ENCODE measurements at regions not wholly inside any gene's neighbourhood (a gene's known extent, or its start where the extent isn't known, plus 50 kb on each side); places are given as distances from the start of the nearest gene placed in this dataset.

DNA sequence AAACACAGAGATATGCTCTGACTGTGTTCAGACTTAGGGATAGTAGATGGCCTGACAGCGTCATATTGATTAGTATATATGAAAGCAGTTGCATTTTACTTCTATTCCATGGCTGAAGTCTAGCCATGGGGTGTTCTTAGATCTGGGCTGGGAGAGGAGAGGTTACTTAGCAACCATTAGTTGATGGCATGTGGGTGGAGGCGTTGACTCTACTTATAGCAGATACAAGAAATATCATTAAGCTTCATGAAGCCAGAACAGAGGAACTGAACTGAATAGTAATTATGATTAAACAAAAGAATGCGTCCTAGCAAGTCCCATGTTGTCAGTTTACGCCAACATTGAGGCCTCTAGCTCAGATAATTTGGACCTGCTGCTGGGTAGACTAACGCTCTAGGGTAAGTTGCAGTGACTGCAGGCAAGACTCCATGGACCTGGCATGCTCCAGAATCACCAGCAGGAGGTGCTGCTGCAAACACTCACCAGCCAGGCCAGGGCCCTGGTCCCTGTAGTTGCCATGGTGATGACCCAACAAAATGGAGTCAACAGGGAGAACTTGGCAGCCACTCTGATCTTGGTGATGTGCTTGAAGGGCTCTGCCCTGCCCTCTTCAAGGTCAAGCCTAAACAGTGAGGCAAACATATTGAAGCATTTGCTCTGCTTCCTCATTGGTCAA is 477.3 kb downstream of the PREX1 start:
- Histone ChIP-seq H3K27ac (no peak overlapping the region), H3K27me3 (no peaks in the 10 kb centered on the region), H3K36me3 (no peaks in the 10 kb centered on the region), H3K4me1 (no peaks in the 10 kb centered on the region), H3K4me3 (no peak overlapping the region), H3K9me3 (peaks cover 0 to 4% (median 0%) of the 10 kb centered on the region in 3 donors)
- TF ChIP-seq POLR2A (IDR thresholded peaks at IDR 0.05): no peak
- TF ChIP-seq, protein P1, sequence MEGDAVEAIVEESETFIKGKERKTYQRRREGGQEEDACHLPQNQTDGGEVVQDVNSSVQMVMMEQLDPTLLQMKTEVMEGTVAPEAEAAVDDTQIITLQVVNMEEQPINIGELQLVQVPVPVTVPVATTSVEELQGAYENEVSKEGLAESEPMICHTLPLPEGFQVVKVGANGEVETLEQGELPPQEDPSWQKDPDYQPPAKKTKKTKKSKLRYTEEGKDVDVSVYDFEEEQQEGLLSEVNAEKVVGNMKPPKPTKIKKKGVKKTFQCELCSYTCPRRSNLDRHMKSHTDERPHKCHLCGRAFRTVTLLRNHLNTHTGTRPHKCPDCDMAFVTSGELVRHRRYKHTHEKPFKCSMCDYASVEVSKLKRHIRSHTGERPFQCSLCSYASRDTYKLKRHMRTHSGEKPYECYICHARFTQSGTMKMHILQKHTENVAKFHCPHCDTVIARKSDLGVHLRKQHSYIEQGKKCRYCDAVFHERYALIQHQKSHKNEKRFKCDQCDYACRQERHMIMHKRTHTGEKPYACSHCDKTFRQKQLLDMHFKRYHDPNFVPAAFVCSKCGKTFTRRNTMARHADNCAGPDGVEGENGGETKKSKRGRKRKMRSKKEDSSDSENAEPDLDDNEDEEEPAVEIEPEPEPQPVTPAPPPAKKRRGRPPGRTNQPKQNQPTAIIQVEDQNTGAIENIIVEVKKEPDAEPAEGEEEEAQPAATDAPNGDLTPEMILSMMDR (IDR thresholded peaks at IDR 0.05): peak in 2 of 6 experiments; percentile 10 to 32
- intact Hi-C loops (cut with DNase I): no loop called here
- DNase-seq: no peak
- WGBS, 2 donors: 38 to 63% methylated on average over 5 of the region's 5 CpGs

DNA sequence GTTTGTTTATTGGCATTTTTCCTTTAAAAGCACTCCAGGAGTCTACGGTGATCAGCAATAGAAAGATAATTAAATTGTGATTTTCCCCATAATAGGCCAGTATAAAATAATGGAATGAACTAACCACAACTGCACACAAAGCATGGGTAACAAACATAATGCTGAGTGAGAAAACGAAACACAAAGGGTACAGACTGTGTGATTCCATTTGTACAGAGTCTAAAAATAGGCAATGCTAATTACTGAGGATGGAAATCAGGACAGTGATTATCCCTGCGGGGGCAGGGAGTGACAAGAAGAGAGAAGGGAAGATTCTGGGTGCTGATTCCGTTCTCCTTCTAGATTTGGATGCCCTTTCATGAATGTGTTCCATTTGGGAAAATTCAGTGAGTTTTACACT is 478.1 kb downstream of the PREX1 start:
- Histone ChIP-seq H3K36me3 (no peaks in the 10 kb centered on the region), H3K9me3 (peaks cover 0 to 4% (median 0%) of the 10 kb centered on the region in 3 donors), H3K4me3 (no peak overlapping the region), H3K27ac (no peak overlapping the region), H3K4me1 (no peaks in the 10 kb centered on the region), H3K27me3 (no peaks in the 10 kb centered on the region)
- TF ChIP-seq, protein P1 (IDR thresholded peaks at IDR 0.05): no peak
- TF ChIP-seq POLR2A (IDR thresholded peaks at IDR 0.05): no peak
- intact Hi-C loops (cut with DNase I): no loop called here
- DNase-seq: no peak
- 56 to 74% methylated on average over 4 of the region's 4 CpGs for WGBS, 2 donors

DNA sequence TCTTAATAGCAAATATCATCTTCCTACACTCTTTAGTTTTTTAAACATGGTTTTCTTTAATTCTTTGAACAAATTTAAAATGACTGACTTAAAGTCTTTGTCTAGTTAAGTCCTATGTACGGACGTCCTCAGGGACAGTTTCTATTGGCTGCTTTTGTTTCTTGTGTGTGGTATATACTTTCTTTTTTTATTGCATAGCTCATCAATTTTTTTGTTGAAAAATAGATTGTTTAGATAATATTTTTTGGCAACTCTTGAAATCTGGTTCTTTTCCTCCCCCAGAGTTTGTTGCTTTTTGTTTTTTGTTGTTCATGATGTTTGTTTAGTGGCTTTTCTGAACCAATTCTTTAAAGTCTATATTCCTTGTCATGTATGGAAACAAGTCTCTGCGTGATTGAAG is 479.8 kb downstream of the PREX1 start:
- Histone ChIP-seq H3K4me1 (no peaks in the 10 kb centered on the region), H3K36me3 (no peaks in the 10 kb centered on the region), H3K27me3 (peaks cover 0 to 3% (median 0%) of the 10 kb centered on the region in 4 donors), H3K27ac (no peak overlapping the region), H3K9me3 (no peaks in the 10 kb centered on the region), H3K4me3 (no peak overlapping the region)
- DNase-seq: no peak
- intact Hi-C loops (cut with DNase I): no loop called here
- 49 to 81% methylated on average over 3 of the region's 3 CpGs for WGBS, 2 donors
- TF ChIP-seq, protein P1 (IDR thresholded peaks at IDR 0.05): no peak
- TF ChIP-seq POLR2A (IDR thresholded peaks at IDR 0.05): no peak

DNA sequence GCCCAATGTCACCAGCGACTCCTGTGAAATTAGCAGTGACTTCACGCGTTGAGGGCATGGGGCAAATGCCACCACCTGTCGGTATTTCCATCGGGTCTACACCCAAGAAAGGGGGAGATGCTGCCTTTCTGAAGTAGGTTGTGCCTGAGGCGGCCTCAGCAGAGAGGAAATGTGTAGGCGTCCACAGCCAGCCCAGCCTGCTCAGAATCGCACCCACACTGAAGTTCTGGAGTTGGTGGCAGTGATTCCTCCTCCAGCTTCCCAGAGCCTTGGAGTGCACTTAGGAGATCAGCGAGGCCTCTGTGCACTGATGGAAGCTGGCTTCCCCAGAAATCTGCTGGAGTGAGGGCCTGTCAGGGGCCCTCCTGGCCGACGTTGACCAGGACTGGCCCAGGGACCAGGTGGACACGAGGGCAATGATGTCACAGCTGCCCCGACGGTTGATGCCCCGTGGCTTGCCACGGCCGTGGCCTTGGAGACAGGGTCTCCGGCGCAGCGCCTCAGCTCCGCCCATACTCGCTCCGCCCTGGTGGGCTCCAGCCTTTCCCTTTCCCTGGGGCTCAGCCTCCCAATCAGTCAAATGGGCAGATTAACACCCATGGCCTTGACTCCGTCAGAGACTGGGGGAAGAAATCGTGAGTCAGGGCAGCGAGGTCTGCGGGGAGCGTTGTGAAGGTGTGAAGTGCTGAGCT is 484.8 kb downstream of the PREX1 start:
- Histone ChIP-seq H3K9me3 (no peaks in the 10 kb centered on the region), H3K27me3 (peaks cover 0 to 24% (median 0%) of the 10 kb centered on the region in 4 donors), H3K36me3 (no peaks in the 10 kb centered on the region), H3K27ac (no peak overlapping the region), H3K4me3 (no peak overlapping the region), H3K4me1 (peaks cover 0 to 6% (median 0%) of the 10 kb centered on the region in 3 donors)
- TF ChIP-seq POLR2A (IDR thresholded peaks at IDR 0.05): no peak
- TF ChIP-seq, protein P1 (IDR thresholded peaks at IDR 0.05): no peak
- no peak for DNase-seq
- 85 to 92% methylated on average over 4 to 8 of the region's 28 CpGs for WGBS, 2 donors
- intact Hi-C loops (cut with DNase I): no loop called here

DNA sequence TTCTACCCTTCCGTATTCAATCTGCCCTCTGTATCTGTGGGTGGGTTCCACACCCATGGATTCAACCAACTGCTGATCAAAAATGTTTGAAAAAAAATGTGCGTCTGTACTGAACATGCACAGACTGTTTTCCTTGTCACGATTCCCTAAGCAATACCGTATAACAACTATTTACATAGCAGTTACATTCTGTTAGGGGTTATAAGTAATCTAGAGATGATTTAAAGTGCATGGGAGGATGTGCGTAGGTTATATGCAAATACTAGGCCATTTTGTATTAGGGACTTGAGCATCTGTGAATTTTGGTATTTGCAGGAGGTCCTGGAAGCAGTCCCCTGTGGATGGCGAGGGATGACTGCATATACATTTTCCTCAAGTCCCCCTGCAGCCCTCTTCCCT is 486.9 kb downstream of the PREX1 start:
- WGBS, 2 donors: 64 to 71% methylated on average over 5 to 6 of the region's 6 CpGs
- H3K4me1 ChIP-seq: peaks cover 0 to 6% (median 0%) of the 10 kb centered on the region in 3 donors
- no peak overlapping the region for H3K27ac ChIP-seq
- H3K36me3 ChIP-seq: no peaks in the 10 kb centered on the region
- TF ChIP-seq, protein P1 (IDR thresholded peaks at IDR 0.05): no peak
- TF ChIP-seq POLR2A (IDR thresholded peaks at IDR 0.05): no peak
- DNase-seq: no peak
- intact Hi-C loops (cut with DNase I): no loop called here
- H3K27me3 ChIP-seq: peaks cover 0 to 24% (median 0%) of the 10 kb centered on the region in 4 donors
- no peak overlapping the region for H3K4me3 ChIP-seq
- H3K9me3 ChIP-seq: no peaks in the 10 kb centered on the region

All from esophagus squamous epithelium (tissue), 5 donors.